Stimulated activated CD8-positive, alpha-beta memory T cell treated with anti-CD3 and anti-CD28 coated beads, Interleukin-7, amount 100 ng/mL, for 1 hour (primary cell): ENCODE measurements at regions not wholly inside any gene's neighbourhood (a gene's known extent, or its start where the extent isn't known, plus 50 kb on each side); places are given as distances from the start of the nearest gene placed in this dataset.

ENCODE experiments used
- DNase-seq, 2 donors: peaks; one replicate each; pipeline ENCODE4 v3.0.0-alpha.2; 2020; ENCODE audit warnings: low read depth in 2 of 2

GRCh38 chr2:13093416-13093991 lies 376.8 kb downstream of the TRIB2 start:
- DNase-seq, result no peak

- DNase-seq, result no peak
These were observed 385.8 kb downstream of the TRIB2 start for GRCh38 chr2:13102397-13103063.

GRCh38 chr2:13103151-13103550 lies 386.4 kb downstream of the TRIB2 start:
- no peak for DNase-seq

GRCh38 chr2:13103778-13104493 lies 387.2 kb downstream of the TRIB2 start:
- no peak for DNase-seq

- DNase-seq, result no peak
These were observed 388.0 kb downstream of the TRIB2 start for GRCh38 chr2:13104723-13105122.

- no peak for DNase-seq
These were observed 389.6 kb downstream of the TRIB2 start for GRCh38 chr2:13106302-13106701.

GRCh38 chr2:13109516-13109915 lies 392.8 kb downstream of the TRIB2 start:
- DNase-seq, result no peak

- no peak for DNase-seq
These were observed 394.1 kb downstream of the TRIB2 start for GRCh38 chr2:13110825-13111224.

- DNase-seq, result no peak
These were observed 396.3 kb downstream of the TRIB2 start for GRCh38 chr2:13113002-13113401.

- no peak for DNase-seq
These were observed 397.7 kb downstream of the TRIB2 start for GRCh38 chr2:13114391-13114790.

GRCh38 chr2:13115643-13116042 lies 398.9 kb downstream of the TRIB2 start:
- no peak for DNase-seq

- no peak for DNase-seq
These were observed 404.4 kb downstream of the TRIB2 start for GRCh38 chr2:13121096-13121495.

- no peak for DNase-seq
These were observed 411.4 kb downstream of the TRIB2 start for GRCh38 chr2:13128139-13128538.

GRCh38 chr2:13135369-13135768 lies 418.6 kb downstream of the TRIB2 start:
- DNase-seq, result no peak

- DNase-seq, result no peak
These were observed 419.1 kb downstream of the TRIB2 start for GRCh38 chr2:13135856-13136255.

- DNase-seq, result no peak
These were observed 420.9 kb downstream of the TRIB2 start for GRCh38 chr2:13137679-13138078.

- DNase-seq, result no peak
These were observed 424.6 kb downstream of the TRIB2 start for GRCh38 chr2:13141315-13141714.

- DNase-seq, result no peak
These were observed 426.7 kb downstream of the TRIB2 start for GRCh38 chr2:13143451-13143850.

- no peak for DNase-seq
These were observed 440.2 kb downstream of the TRIB2 start for GRCh38 chr2:13156916-13157315.

GRCh38 chr2:13158466-13158865 lies 441.7 kb downstream of the TRIB2 start:
- DNase-seq, result no peak

GRCh38 chr2:13180729-13181128 lies 464.0 kb downstream of the TRIB2 start:
- no peak for DNase-seq

GRCh38 chr2:13193075-13193474 lies 476.3 kb downstream of the TRIB2 start:
- no peak for DNase-seq

- no peak for DNase-seq
These were observed 477.2 kb downstream of the TRIB2 start for GRCh38 chr2:13193900-13194299.
